ENCODE measurements at regions not wholly inside any gene's neighbourhood (a gene's known extent, or its start where the extent isn't known, plus 50 kb on each side); places are given as distances from the start of the nearest gene placed in this dataset.
"Not testable (repeated sequence)": the region's sequence is repeated elsewhere in the genome, so short reads cannot be mapped to it uniquely, and the experiment has no call there.

DNA sequence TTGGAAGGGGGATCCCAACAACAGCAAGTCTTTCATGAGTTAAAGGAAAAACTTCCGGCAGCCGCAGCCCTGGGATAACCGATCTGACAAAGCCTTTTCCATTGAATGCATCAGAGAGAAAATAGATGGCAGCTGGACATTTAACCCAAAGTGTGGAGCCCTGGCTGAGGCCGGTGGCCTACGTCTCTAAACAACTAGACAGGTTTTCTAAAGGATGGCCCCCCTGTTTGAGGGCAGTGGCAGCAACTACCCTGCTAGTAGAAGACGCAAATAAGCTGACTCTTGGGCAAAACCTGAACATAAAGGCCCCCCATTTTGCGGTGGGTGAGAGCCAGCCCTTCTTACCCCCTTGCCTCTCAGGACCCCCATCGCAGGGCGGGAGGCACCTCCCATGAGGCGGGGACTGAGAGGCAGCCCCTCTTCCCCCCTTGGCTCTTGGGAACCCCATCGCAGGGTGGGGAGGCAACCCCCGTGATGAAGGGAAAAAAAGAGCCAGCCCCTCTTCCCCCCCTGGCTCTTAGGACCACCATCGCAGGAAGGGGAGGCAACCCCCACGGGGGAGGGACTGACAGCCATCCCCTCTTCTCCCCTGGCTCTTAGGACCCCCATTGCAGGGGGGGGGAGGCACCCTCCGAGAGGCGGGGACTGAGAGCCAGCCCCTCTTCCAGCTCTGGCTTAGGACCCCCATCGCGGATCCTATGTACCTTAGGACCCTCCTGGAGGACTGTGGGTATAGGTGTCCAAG, 2422.9 kb upstream of the PCDH20 start:
- Histone ChIP-seq H3K4me3 (ENCODE audit: low read length, poor library complexity, severe bottlenecking) (no peak overlapping the region), H3K9ac (ENCODE audit: low read depth, low read length, poor library complexity, severe bottlenecking) (no peak overlapping the region), H3K4me1 (ENCODE audit: insufficient read depth, low read length, poor library complexity, severe bottlenecking) (no peaks in the 10 kb centered on the region), H3K9me2 (replicated peaks; ENCODE audit: low read depth, low read length) (no peaks in the 10 kb centered on the region), H3K27me3 (ENCODE audit: insufficient read depth, low read length, poor library complexity, severe bottlenecking) (no peaks in the 10 kb centered on the region), H3K36me3 (ENCODE audit: insufficient read depth, low read length) (no peaks in the 10 kb centered on the region), H4K20me1 (ENCODE audit: insufficient read depth, low read length, poor library complexity, severe bottlenecking) (no peaks in the 10 kb centered on the region), H3F3A (ENCODE audit: low read depth) (no peaks in the 10 kb centered on the region), H3K9me3 (ENCODE audit: insufficient read depth, low read depth, low read length) (no peaks in the 10 kb centered on the region; the same call in 1 of the 2 replicates), H3K4me2 (ENCODE audit: low read depth, low read length, poor library complexity, severe bottlenecking) (no peak overlapping the region), H3K79me2 (ENCODE audit: insufficient read depth, low read length) (no peaks in the 10 kb centered on the region), H2AFZ (ENCODE audit: low read length) (no peak overlapping the region)
- TF ChIP-seq EZH2phosphoT487 (IDR thresholded peaks at IDR 0.05; ENCODE audit: borderline replicate concordance) (no peak), CTCF (conservative IDR thresholded peaks at IDR 0.05; ENCODE audit: low read length) (no peak)

- H3K79me2 ChIP-seq (ENCODE audit: insufficient read depth, low read length); H3K4me2 ChIP-seq (ENCODE audit: low read depth, low read length, poor library complexity, severe bottlenecking); H3K9me2 ChIP-seq (replicated peaks; ENCODE audit: low read depth, low read length); H3F3A ChIP-seq (ENCODE audit: low read depth); H4K20me1 ChIP-seq (ENCODE audit: insufficient read depth, low read length, poor library complexity, severe bottlenecking); H3K9me3 ChIP-seq (ENCODE audit: insufficient read depth, low read depth, low read length); H3K27me3 ChIP-seq (ENCODE audit: insufficient read depth, low read length, poor library complexity, severe bottlenecking); H3K36me3 ChIP-seq (ENCODE audit: insufficient read depth, low read length); H3K4me3 ChIP-seq (ENCODE audit: low read length, poor library complexity, severe bottlenecking); H2AFZ ChIP-seq (ENCODE audit: low read length); H3K9ac ChIP-seq (ENCODE audit: low read depth, low read length, poor library complexity, severe bottlenecking); H3K4me1 ChIP-seq (ENCODE audit: insufficient read depth, low read length, poor library complexity, severe bottlenecking): not testable (repeated sequence)
These were observed 2422.1 kb upstream of the PCDH20 start for GRCh38 chr13:63837701-63838100.

- not testable (repeated sequence) for H3K9me2 ChIP-seq (replicated peaks; ENCODE audit: low read depth, low read length); H3K9ac ChIP-seq (ENCODE audit: low read depth, low read length, poor library complexity, severe bottlenecking); H3K27me3 ChIP-seq (ENCODE audit: insufficient read depth, low read length, poor library complexity, severe bottlenecking); H3K79me2 ChIP-seq (ENCODE audit: insufficient read depth, low read length); H4K20me1 ChIP-seq (ENCODE audit: insufficient read depth, low read length, poor library complexity, severe bottlenecking); H2AFZ ChIP-seq (ENCODE audit: low read length); H3K4me3 ChIP-seq (ENCODE audit: low read length, poor library complexity, severe bottlenecking); H3K9me3 ChIP-seq (ENCODE audit: insufficient read depth, low read depth, low read length); H3K4me1 ChIP-seq (ENCODE audit: insufficient read depth, low read length, poor library complexity, severe bottlenecking); H3F3A ChIP-seq (ENCODE audit: low read depth); H3K4me2 ChIP-seq (ENCODE audit: low read depth, low read length, poor library complexity, severe bottlenecking); H3K36me3 ChIP-seq (ENCODE audit: insufficient read depth, low read length)
These were observed 2414.0 kb upstream of the PCDH20 start for GRCh38 chr13:63829609-63830008.

DNA sequence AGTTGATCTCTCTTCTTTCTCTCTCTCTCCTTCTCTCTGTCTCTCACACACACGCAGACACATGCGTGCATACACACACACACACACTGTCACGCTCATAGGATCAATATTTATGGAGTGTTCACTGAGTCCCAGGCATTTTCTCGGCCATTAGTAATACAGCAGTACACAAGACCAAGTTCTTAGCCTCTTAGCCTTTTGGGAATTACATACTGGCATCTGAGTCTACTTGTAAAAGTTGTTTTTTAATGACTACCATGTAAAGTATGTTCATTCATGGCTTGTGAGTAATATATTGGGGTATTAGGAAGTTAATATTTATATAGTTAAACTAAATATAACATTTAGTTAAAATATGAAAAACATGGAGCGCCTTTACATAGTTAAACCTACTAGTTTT, 2406.1 kb upstream of the PCDH20 start:
- not testable (repeated sequence) for H3K9ac ChIP-seq (ENCODE audit: low read depth, low read length, poor library complexity, severe bottlenecking); H3K9me3 ChIP-seq (ENCODE audit: insufficient read depth, low read depth, low read length); H3K27me3 ChIP-seq (ENCODE audit: insufficient read depth, low read length, poor library complexity, severe bottlenecking); H3K79me2 ChIP-seq (ENCODE audit: insufficient read depth, low read length); H2AFZ ChIP-seq (ENCODE audit: low read length); H4K20me1 ChIP-seq (ENCODE audit: insufficient read depth, low read length, poor library complexity, severe bottlenecking); H3K9me2 ChIP-seq (replicated peaks; ENCODE audit: low read depth, low read length); H3F3A ChIP-seq (ENCODE audit: low read depth); H3K4me3 ChIP-seq (ENCODE audit: low read length, poor library complexity, severe bottlenecking); H3K4me2 ChIP-seq (ENCODE audit: low read depth, low read length, poor library complexity, severe bottlenecking); H3K4me1 ChIP-seq (ENCODE audit: insufficient read depth, low read length, poor library complexity, severe bottlenecking); H3K36me3 ChIP-seq (ENCODE audit: insufficient read depth, low read length)

GRCh38 chr13:63811428-63812004, 2395.9 kb upstream of the PCDH20 start:
- H3K4me3 ChIP-seq (ENCODE audit: low read length, poor library complexity, severe bottlenecking): not testable (repeated sequence)

GRCh38 chr13:63791134-63791533, 2375.5 kb upstream of the PCDH20 start:
- H4K20me1 ChIP-seq (ENCODE audit: insufficient read depth, low read length, poor library complexity, severe bottlenecking); H3K9me3 ChIP-seq (ENCODE audit: insufficient read depth, low read depth, low read length); H3F3A ChIP-seq (ENCODE audit: low read depth); H3K9me2 ChIP-seq (replicated peaks; ENCODE audit: low read depth, low read length); H3K79me2 ChIP-seq (ENCODE audit: insufficient read depth, low read length); H3K4me1 ChIP-seq (ENCODE audit: insufficient read depth, low read length, poor library complexity, severe bottlenecking); H3K4me2 ChIP-seq (ENCODE audit: low read depth, low read length, poor library complexity, severe bottlenecking); H3K9ac ChIP-seq (ENCODE audit: low read depth, low read length, poor library complexity, severe bottlenecking); H3K27me3 ChIP-seq (ENCODE audit: insufficient read depth, low read length, poor library complexity, severe bottlenecking); H3K4me3 ChIP-seq (ENCODE audit: low read length, poor library complexity, severe bottlenecking); H3K36me3 ChIP-seq (ENCODE audit: insufficient read depth, low read length); H2AFZ ChIP-seq (ENCODE audit: low read length): not testable (repeated sequence)

More at GRCh38 chr13:63811428-63812004, 2395.9 kb upstream of the PCDH20 start:
- H3K9me2 ChIP-seq (replicated peaks; ENCODE audit: low read depth, low read length); H3K4me1 ChIP-seq (ENCODE audit: insufficient read depth, low read length, poor library complexity, severe bottlenecking); H3K27me3 ChIP-seq (ENCODE audit: insufficient read depth, low read length, poor library complexity, severe bottlenecking); H3K9me3 ChIP-seq (ENCODE audit: insufficient read depth, low read depth, low read length); H3K36me3 ChIP-seq (ENCODE audit: insufficient read depth, low read length); H2AFZ ChIP-seq (ENCODE audit: low read length); H3F3A ChIP-seq (ENCODE audit: low read depth); H3K9ac ChIP-seq (ENCODE audit: low read depth, low read length, poor library complexity, severe bottlenecking); H3K4me2 ChIP-seq (ENCODE audit: low read depth, low read length, poor library complexity, severe bottlenecking); H4K20me1 ChIP-seq (ENCODE audit: insufficient read depth, low read length, poor library complexity, severe bottlenecking); H3K79me2 ChIP-seq (ENCODE audit: insufficient read depth, low read length): not testable (repeated sequence)

All from Loucy (cell line).